ENCODE measurements at regions not wholly inside any gene's neighbourhood (a gene's known extent, or its start where the extent isn't known, plus 50 kb on each side); places are given as distances from the start of the nearest gene placed in this dataset.
"Not testable (repeated sequence)": the region's sequence is repeated elsewhere in the genome, so short reads cannot be mapped to it uniquely, and the experiment has no call there.

DNA sequence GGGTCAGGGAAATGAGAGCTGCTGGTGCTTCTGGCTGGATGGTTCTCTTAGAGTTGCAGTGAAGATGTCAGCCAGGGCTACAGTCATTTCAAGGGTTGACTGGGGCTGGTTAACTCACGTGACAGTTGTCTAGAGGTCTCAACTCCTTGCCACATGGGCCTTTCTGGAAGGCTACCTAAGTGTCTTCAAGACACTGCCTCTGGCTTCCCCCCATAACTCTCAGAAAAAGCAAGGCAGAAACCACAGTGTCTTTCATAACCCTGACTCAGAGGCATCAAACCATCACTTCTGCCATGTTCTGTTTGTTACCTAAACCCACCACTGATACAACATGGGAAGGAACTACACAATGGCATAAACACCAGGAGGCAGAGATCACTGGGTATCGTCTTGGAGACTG is 828.9 kb downstream of the EPHA4 start:
- H3K36me3 Mint-ChIP-seq = no peaks in the 10 kb centered on the region
- H3K4me3 Mint-ChIP-seq = no peak overlapping the region
- no peaks in the 10 kb centered on the region for H3K9me3 Mint-ChIP-seq
- no peaks in the 10 kb centered on the region for H3K4me1 Mint-ChIP-seq
- H3K27me3 Mint-ChIP-seq = no peaks in the 10 kb centered on the region
- no peak overlapping the region for H3K27ac Mint-ChIP-seq
- no peak for ATAC-seq

DNA sequence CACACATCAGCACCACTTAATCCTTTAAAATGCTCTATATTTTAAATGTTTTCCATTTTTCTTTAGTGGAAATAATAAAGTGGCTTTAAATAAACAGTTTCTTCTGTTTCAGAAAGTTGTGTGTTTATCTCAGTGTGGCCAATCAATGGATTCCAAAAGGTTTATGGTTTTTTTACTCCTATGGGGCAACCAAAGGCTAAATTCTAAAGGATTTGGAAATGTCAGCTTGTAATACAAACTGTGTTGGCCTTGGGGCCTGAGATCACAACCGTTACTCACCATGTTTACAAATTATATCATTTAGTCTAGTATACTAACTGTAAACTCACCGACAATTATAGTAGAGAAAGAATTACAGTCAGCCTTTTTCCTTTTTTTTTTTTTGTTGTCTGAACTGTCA is 827.2 kb downstream of the EPHA4 start:
- H3K27ac Mint-ChIP-seq = no peak overlapping the region
- ATAC-seq = no peak
- H3K4me1 Mint-ChIP-seq = no peaks in the 10 kb centered on the region
- no peaks in the 10 kb centered on the region for H3K9me3 Mint-ChIP-seq
- no peaks in the 10 kb centered on the region for H3K36me3 Mint-ChIP-seq
- no peaks in the 10 kb centered on the region for H3K27me3 Mint-ChIP-seq
- no peak overlapping the region for H3K4me3 Mint-ChIP-seq

DNA sequence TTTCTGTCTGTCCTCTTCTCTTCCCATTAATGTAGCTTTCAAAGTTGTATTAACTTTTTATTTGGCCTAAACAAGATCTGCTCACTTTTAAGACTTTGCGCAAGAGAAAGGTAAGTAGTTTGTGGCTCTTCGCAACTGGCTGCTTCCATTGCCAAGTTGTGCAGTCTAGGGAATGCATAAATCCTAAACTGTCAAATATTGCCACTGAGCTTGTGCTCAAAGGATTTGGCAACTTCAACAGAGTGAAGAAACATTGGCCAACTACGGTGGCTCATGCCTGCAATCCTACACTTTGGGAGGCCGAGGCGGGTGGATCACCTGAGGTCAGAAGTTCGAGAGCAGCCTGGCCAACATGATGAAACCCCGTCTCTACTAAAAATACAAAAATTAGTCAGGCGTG is 826.4 kb downstream of the EPHA4 start:
- no peaks in the 10 kb centered on the region for H3K27me3 Mint-ChIP-seq
- no peaks in the 10 kb centered on the region for H3K9me3 Mint-ChIP-seq
- no peak for ATAC-seq
- no peak overlapping the region for H3K4me3 Mint-ChIP-seq
- no peak overlapping the region for H3K27ac Mint-ChIP-seq
- H3K4me1 Mint-ChIP-seq = no peaks in the 10 kb centered on the region
- no peaks in the 10 kb centered on the region for H3K36me3 Mint-ChIP-seq

DNA sequence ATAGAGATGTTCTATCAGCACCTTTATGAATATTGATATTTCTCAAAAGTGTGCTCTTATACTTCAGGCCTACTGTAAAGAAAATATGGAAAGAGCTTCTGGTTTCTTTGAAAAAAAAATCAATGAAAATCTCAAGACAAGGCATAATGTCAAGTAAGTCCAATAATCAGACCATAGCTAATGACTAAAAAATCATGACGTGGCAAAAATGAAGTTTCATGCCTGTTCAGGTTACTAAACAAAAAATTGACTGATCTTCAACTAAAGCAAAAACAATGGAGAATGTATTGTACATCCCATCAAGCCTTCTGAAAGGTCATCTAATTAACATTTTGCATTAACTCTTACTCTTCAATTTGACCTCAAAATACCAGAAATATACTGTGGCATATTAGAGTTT is 824.4 kb downstream of the EPHA4 start:
- Mint-ChIP-seq H3K36me3 (no peaks in the 10 kb centered on the region), H3K27me3 (no peaks in the 10 kb centered on the region), H3K4me1 (no peaks in the 10 kb centered on the region), H3K4me3 (no peak overlapping the region), H3K9me3 (peaks cover 5% of the 10 kb centered on the region), H3K27ac (no peak overlapping the region)
- no peak for ATAC-seq

DNA sequence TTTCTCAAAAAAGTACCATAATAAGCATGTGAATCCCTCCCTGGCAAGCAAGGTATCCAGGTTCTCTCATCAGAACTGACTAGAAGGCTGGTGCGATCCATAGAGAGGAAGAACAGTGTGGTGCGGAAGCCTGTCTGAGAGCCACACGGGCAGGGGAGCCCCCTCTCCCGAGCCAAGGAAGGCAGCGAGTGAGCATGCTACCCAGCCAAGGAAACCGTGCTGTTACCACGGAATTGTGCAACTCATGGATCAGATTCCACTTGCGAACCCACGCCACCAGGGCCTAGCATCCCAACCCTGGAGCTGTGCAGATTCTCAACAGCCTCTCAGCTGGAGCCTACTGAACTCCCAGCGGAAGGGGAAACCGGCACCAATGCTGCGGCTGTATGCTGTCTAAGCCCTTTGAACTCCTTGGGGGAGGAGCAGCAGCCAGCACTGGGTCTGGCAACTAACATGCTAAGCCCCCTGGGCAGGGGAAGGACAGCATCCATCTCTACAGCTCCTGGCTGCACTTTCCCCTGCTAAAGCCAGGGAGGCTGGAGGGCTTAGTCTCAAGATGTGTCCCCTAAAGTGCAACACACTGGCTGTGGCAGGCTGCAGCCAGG is 823.1 kb downstream of the EPHA4 start:
- peak; percentile 24 for ATAC-seq
- no peak overlapping the region for H3K27ac Mint-ChIP-seq
- peaks cover 5% of the 10 kb centered on the region for H3K9me3 Mint-ChIP-seq
- H3K4me3 Mint-ChIP-seq = no peak overlapping the region
- H3K27me3 Mint-ChIP-seq = no peaks in the 10 kb centered on the region
- no peaks in the 10 kb centered on the region for H3K4me1 Mint-ChIP-seq
- H3K36me3 Mint-ChIP-seq = no peaks in the 10 kb centered on the region

DNA sequence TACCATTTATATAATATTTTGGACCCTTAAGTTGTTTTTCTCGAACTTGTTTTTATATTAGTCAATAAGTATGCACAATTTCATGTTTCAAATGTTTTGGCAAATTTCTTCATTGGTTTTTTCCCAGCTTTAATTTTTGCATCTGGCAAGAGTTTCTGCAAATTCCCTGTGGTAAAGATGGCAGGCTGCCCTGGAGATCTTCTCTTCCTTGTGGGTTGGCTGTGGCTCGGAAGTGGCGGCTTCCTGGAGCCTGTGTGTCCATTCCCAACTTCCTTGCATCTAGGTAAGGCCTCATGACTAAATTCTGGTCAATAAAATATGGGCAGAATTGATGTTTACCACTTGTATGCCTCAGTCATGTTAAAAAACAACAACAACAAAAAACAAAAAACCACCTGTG is 818.6 kb downstream of the EPHA4 start:
- no peak for ATAC-seq

DNA sequence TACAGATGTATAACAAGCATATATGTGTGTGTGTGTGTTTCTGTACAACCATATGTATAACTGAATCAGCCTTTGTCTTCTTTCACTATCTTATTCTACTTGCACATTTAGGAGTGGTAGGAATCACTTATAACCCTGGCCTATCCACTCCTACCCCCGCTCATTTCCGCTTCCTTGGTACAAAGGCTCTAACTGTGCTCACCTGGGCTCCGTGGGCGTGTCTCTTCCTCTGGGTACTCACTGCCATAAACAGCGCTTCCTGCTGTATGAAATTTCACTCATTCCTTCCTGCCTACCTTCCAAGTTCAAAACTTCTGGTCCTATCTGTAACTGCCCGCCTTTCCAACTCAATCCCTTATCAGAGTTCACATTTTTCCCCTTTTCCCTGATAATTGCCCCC is 815.5 kb downstream of the EPHA4 start:
- ATAC-seq = no peak
- Mint-ChIP-seq H3K27me3 (no peaks in the 10 kb centered on the region), H3K27ac (no peak overlapping the region), H3K9me3 (no peaks in the 10 kb centered on the region), H3K36me3 (no peaks in the 10 kb centered on the region), H3K4me3 (no peak overlapping the region), H3K4me1 (no peaks in the 10 kb centered on the region)

More for the DNA sequence above, 818.6 kb downstream of the EPHA4 start:
- Mint-ChIP-seq H3K4me3 (no peak overlapping the region), H3K27ac (no peak overlapping the region), H3K27me3 (no peaks in the 10 kb centered on the region), H3K9me3 (peaks cover 5% of the 10 kb centered on the region), H3K4me1 (no peaks in the 10 kb centered on the region), H3K36me3 (no peaks in the 10 kb centered on the region)

DNA sequence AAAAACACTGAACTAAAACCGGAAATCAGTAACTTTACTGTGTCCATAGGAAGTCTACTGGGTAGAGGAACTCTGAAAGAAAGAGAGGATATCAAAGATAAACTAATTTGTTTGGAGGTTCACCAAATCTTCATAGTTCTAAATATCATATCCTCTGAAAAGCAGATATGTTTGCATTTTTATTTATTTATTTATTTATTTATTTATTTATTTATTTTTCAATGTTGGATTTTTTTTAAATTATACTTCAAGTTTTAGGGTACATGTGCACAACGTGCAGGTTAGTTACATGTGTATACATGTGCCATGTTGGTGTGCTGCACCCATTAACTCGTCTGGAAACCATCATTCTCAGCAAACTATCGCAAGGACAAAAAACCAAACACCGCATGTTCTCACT is 813.7 kb downstream of the EPHA4 start:
- not testable (repeated sequence) for H3K9me3 Mint-ChIP-seq, H3K4me1 Mint-ChIP-seq, H3K36me3 Mint-ChIP-seq, ATAC-seq, H3K27ac Mint-ChIP-seq, H3K27me3 Mint-ChIP-seq, H3K4me3 Mint-ChIP-seq

DNA sequence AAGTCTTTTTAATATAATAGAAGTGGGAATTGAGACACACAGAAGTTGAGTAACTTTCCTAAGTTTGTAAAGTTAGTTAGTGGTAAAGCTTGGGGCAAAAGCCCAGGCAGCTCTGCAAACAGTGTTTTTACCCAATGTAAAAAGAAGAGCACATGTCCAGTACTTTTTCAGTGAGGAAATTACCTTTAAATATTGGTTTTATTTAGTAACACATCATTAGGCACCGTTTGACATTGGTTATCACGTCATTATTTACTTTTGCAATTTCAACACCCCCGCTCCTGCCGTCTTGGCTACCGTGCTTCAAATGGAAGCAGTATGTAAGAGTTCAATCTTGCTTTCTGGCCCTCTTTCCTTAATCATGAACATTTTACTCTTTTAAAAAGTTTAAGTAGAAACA is 807.9 kb downstream of the EPHA4 start:
- H3K9me3 Mint-ChIP-seq = no peaks in the 10 kb centered on the region
- no peaks in the 10 kb centered on the region for H3K4me1 Mint-ChIP-seq
- no peaks in the 10 kb centered on the region for H3K27me3 Mint-ChIP-seq
- H3K27ac Mint-ChIP-seq = no peak overlapping the region
- ATAC-seq = no peak
- H3K36me3 Mint-ChIP-seq = no peaks in the 10 kb centered on the region
- H3K4me3 Mint-ChIP-seq = no peak overlapping the region

DNA sequence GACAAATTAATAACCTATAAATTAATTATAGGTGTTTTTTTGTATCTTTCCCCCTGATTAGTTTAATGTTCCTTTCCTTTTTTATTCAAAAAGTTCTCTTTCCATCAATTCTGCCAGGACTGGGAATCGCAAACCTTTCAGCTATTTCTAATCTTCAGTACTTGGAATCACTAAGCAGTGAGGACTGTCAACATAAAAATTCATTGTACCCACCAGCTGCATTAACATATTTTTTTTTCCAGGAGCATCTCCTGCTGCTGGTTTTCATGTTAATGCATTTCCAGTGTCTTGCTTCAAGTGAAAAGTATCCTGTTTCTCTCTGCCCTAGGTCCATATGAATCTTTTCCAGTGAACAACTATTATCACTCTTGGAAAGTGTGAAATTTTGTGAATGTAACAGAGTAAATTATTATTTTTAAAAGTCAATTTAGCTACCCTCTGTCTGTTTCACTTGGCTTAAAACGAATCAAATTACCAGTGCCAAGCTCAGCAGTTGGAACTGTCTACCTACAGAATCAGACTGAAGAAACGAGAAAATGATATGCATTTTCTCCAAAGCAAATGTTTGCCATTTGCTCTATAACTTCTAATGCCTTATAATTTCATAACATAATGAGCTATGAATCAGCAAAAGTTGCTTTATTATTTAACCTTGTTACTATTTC is 804.4 kb downstream of the EPHA4 start:
- Mint-ChIP-seq H3K27me3 (no peaks in the 10 kb centered on the region), H3K27ac (no peak overlapping the region), H3K9me3 (no peaks in the 10 kb centered on the region), H3K4me3 (no peak overlapping the region), H3K36me3 (no peaks in the 10 kb centered on the region), H3K4me1 (no peaks in the 10 kb centered on the region)
- no peak for ATAC-seq

DNA sequence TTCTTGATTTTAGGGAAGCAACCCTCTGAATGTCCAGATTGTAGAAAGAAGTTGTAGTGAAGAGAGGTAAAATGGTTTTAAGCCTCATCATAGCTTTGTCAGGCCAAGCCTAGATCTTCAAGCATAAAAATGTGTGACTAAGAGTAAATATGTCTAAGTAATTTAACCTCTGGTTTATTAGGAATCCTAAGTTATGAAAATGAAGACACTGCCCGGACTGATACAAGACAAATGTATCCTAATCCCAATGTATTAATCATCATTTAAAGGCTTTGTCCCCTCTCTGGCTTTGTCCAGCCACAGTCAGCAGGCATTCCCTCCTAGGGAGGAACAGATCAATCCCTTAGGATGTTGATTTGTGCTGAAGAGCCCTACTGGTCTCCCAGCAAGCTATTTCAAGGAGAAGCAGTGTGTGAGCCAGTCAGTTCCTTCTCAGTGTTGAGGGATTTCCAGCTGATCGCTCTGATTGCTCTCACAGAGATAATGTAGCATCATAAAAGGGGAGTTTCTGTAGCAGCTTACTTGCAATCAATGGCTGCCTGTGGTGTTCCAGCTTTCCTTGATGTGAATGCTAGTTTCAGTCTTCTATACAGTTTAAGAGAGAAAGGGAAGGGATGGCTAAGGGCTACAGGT is 796.1 kb downstream of the EPHA4 start:
- H3K4me3 Mint-ChIP-seq = no peak overlapping the region
- no peak for ATAC-seq
- no peaks in the 10 kb centered on the region for H3K4me1 Mint-ChIP-seq

DNA sequence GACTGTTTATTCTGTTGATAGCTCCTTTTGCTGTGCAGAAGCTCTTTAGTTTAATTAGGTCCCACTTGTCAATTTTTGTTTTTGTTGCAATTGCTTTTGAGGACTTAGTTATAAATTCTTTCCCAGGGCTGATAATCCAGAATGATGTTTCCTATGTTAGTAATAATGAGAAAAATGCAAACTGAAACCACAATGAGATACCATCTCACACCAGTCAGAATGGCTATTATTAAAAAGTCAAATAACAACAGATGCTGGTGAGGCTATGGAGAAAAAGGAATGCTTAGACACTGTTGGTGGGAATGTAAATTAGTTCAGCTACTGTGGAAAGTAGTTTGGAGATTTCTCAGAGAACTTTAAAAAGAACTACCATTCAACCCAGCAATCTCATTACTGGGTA is 793.0 kb downstream of the EPHA4 start:
- H3K27ac Mint-ChIP-seq, H3K27me3 Mint-ChIP-seq, H3K4me1 Mint-ChIP-seq, H3K9me3 Mint-ChIP-seq, H3K36me3 Mint-ChIP-seq, H3K4me3 Mint-ChIP-seq, ATAC-seq: not testable (repeated sequence)

More for the DNA sequence above, 796.1 kb downstream of the EPHA4 start:
- H3K36me3 Mint-ChIP-seq = no peaks in the 10 kb centered on the region
- H3K27me3 Mint-ChIP-seq = peaks cover 9% of the 10 kb centered on the region
- H3K9me3 Mint-ChIP-seq = peaks cover 6% of the 10 kb centered on the region
- no peak overlapping the region for H3K27ac Mint-ChIP-seq

DNA sequence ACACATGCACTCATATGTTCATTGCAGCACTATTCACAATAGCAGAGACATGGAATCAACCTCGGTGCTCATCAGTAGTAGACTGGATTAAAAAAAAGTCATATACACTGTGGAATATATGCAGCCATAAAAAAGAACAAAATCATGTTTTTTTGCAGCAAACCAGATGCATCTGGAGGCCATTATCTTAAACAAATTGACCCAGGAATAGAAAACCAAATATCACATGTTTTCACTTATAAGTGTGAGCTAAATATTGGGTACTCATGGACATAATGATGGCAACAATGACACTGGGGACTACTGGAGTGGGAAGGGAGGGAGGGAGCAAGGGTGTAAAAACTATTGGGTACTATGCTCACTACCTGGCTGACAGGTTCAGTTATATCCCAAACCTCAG is 792.6 kb downstream of the EPHA4 start:
- Mint-ChIP-seq H3K36me3 (no peaks in the 10 kb centered on the region), H3K27me3 (peaks cover 9% of the 10 kb centered on the region), H3K4me3 (no peak overlapping the region), H3K4me1 (no peaks in the 10 kb centered on the region), H3K9me3 (peaks cover 6% of the 10 kb centered on the region), H3K27ac (no peak overlapping the region)
- ATAC-seq = no peak

DNA sequence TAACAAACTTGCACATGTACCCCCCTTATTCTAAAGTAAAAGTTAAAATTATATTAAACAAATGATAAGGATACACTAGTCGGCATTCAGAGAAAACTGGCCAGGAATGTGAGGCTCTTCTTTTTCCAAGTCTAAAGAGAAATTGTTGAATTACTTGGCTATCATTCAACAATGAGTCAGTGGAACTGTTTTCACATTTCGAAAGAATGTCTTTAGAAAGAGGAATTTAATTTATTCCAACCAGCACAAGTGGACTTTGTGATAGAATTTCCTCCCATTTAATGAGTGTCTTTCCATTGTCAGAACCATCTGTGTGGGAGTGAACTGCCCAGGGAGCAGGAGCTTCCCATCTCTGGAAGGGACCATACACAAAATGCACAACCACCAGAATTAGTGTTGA is 792.2 kb downstream of the EPHA4 start:
- Mint-ChIP-seq H3K27ac (no peak overlapping the region), H3K9me3 (peaks cover 6% of the 10 kb centered on the region), H3K4me3 (no peak overlapping the region), H3K36me3 (no peaks in the 10 kb centered on the region), H3K4me1 (no peaks in the 10 kb centered on the region), H3K27me3 (peaks cover 8% of the 10 kb centered on the region)
- no peak for ATAC-seq

DNA sequence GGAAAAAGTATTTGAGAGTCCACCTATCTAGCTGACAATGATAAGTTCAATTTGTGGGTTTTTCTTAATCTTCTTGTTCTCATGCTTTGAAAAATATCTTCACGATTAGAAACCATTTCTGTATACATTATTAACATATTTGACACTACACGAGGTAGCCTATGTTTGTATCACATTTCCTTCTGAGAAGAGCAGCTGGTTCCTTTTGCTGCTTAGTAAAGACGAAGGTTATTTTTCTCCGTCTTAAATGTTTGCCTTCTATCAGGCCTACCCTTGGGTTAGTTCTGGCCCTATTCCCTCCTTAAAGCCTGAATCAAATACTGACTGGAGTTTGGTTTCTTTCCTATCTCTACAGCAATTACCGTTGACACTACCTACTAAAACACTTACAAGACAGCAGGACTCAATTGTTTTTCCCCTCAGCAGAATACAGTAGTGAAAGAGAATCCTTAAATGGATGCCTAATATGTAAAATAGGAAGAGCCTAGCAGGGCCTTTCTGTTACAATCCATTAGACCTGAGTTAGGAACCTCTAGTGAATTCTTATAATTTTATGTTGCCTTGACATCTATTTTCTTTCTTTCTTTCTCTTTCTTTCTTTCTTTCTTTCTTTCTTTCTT is 790.4 kb downstream of the EPHA4 start:
- Mint-ChIP-seq H3K27ac (no peak overlapping the region), H3K36me3 (no peaks in the 10 kb centered on the region), H3K4me3 (no peak overlapping the region), H3K27me3 (no peaks in the 10 kb centered on the region), H3K4me1 (no peaks in the 10 kb centered on the region), H3K9me3 (peaks cover 6% of the 10 kb centered on the region)
- no peak for ATAC-seq

DNA sequence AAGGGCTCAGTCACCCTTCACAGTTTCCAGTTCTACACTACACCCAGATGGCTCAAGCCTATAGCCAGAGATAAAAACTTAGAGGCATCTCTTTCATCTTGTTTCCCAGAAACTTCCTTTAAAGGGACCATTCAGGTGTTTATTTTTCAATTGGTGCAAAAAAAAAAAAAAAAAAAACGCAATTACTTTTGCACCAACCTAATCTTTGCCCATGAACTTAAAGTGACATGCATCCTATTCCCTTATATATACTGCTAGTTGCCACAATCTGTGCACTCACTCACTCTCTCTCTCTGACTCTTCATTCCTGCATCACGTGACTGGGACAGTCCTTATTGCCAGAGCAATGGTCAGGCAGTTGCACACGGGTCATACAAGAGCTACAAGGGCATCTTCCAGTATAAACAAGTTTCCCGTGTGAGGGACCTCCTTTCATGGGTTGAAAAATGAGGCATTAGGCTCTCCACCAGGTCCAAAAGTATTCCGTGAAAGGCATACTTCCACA is 789.4 kb downstream of the EPHA4 start:
- Mint-ChIP-seq H3K4me3 (no peak overlapping the region), H3K27ac (no peak overlapping the region), H3K9me3 (peaks cover 5% of the 10 kb centered on the region), H3K27me3 (no peaks in the 10 kb centered on the region), H3K4me1 (no peaks in the 10 kb centered on the region), H3K36me3 (no peaks in the 10 kb centered on the region)
- ATAC-seq = no peak

Data from stimulated activated memory B cell treated with anti-CD40 and anti-IgM and Interleukin-4, amounts not matched to agents 10 μg/mL and 1 μg/mL and 100 μg/mL, for 72 hours (primary cell).